Fibroblast of skin of abdomen (primary cell): ENCODE measurements at regions not wholly inside any gene's neighbourhood (a gene's known extent, or its start where the extent isn't known, plus 50 kb on each side); places are given as distances from the start of the nearest gene placed in this dataset.
A peak's percentile ranks its signal among the peaks of the same experiment; 100 is the strongest.
"Not testable (repeated sequence)": the region's sequence is repeated elsewhere in the genome, so short reads cannot be mapped to it uniquely, and the experiment has no call there.

Source experiments
- DNase-seq: peaks from one replicate; pipeline ENCODE4 v3.0.0-alpha.2; 2013

- peak; percentile 31 for DNase-seq
These were observed 105.8 kb upstream of the SPOPL start for GRCh38 chr2:138395565-138396306.

GRCh38 chr2:138396843-138397242 is 104.7 kb upstream of the SPOPL start:
- DNase-seq: no peak

DNA sequence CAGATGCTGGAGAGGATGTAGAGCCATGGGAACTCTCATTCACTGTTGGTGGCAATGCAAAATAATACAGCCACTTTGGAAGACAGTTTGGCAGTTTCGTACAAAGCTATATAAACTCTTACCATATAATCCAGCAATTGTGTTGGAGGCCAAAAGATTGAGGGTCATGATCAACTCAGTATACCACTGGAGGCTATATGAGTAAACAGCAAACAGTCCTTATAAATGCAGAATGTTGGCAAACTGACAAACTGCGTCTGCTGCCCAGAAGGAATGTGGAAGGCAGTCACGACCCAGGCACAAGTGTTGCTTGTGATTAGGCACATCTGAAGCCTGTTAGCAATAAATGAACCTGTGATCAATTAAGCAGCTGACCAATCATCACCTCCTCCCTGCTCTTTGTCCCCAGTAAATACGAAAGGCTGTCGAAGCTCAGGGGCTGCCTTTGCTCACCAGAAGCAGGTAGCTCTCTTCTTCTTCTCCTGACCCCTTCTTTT is 98.1 kb upstream of the SPOPL start:
- DNase-seq: no peak

- DNase-seq: no peak
These were observed 87.6 kb upstream of the SPOPL start for GRCh38 chr2:138414014-138414413.

DNA sequence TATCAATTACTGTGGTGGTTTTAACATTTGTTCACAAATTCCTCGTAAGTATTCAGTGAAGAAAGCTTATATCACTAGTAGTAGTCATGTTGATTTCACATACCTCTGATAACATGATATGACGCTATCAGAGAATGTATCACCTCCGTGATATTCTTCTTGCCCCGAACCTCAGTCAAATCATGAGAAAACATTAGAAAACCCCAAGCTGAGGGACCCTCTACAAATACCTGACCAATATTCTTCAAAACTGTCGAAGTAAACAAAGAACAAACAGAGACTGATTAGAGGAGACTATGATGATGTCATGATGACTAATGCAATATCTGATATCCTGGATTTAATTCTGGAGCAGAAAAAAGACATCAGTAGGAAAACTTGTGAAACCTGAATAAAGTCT is 85.6 kb upstream of the SPOPL start:
- no peak for DNase-seq

- DNase-seq: no peak
These were observed 83.1 kb upstream of the SPOPL start for GRCh38 chr2:138418453-138418852.

- peak; percentile 24 for DNase-seq
These were observed 80.1 kb upstream of the SPOPL start for GRCh38 chr2:138421315-138421970.

DNA sequence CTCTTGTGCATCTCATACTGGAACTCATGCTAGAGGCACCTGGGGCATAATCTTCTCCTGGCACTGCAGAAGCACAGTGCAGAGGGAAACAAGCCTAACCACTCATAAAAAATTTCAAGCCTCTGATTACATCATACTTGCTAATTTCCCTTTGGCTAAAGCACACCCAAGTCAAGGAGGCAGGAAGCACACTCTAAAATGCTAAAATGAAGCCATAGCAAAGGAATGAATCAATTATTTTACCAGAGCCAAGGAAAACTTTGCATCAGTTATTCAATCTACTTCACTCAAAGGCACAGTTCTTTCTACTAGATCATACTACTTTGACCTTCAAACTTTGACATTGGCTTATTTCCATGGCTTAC is 79.6 kb upstream of the SPOPL start:
- DNase-seq: peak; percentile 85

DNA sequence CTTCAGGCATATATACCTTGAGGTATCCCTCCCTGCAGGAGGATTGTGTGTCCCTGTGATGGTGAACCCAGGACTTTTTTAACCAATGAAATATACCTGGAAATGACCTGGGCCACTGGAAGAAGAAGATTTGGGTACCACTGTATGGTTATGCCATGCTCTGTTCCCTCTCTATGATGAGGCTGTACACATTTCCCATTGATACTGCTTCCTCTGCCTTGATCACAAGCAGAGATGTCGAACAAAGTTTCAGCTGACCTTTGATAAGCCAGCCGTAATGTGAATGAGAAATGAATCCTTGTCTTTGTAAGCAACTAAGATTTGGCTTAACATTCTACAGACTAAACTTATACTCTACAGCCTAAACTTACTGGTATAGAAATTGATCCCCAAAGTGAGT is 78.4 kb upstream of the SPOPL start:
- no peak for DNase-seq

- no peak for DNase-seq
These were observed 77.8 kb upstream of the SPOPL start for GRCh38 chr2:138423745-138424144.

DNA sequence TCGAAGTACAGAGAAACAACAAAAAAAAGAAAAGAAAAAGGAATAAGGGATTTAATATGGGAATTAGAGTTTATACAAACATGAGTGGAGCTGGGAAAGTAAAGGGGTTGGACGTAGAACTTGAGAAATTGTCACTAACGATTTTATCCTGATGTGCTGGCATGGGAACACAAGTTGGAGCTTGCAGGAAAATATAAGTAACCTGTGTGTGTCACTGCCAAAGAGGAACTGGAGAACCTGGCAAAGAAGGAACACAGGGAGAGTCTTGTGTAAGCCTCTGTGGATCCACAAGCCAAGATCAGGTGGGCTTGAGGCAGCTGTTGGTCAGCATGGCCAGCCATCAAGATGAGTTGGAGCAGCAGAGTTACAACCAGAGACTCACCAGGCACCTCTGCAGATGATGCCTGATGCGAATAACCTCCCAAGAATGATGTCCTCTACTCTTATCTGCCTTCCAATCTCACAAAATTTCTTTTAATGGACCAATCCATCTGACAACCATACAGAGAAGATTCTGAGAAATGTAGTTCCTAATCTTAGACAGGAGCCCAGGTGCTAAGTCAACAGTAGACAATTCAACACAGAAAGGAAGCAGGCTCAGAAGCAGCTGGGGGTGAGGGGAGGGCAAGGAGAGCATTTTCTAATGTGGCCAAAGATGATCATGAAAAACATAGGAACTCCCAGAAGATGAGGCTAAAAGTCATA is 77.0 kb upstream of the SPOPL start:
- no peak for DNase-seq

DNA sequence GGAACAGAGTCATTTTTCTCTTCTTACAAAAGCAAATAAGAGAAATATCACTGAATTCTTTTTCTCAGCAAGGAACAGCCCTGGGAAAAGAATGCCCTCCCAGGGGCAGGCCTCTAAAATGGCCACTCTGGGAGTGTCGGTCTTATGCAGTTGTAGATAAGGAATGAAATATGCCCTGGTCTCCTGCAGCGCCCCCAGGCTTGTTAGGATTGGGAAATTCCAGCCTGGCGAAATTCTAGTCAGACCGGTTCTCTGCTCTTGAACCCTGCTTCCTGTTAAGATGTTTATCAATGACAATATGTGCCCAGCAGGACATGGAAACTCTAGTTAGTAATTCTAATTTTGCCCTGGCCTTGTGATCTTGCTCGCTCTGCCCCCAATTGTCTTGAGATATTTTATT is 75.5 kb upstream of the SPOPL start:
- not testable (repeated sequence) for DNase-seq

GRCh38 chr2:138428710-138429440 is 72.7 kb upstream of the SPOPL start:
- DNase-seq: no peak

- DNase-seq: no peak
These were observed 71.4 kb upstream of the SPOPL start for GRCh38 chr2:138430181-138430580.

DNA sequence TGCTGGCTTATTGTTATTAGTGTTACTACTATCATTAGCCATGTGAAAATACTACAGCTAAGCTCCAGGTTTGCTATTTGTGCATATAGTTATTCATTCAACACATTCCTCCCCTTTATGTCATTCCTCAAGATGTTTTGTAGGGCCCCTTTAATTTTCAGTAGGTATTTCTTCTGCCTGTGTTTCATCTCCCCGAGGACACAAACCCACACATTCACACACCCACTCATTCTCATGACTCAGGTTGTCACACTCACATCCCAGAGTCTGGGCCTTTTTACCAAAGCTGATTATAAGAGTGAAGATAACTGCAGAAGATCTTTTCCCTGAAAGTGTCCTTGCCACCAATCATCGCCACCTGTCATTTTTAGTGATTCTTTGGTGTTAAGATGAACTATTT is 68.6 kb upstream of the SPOPL start:
- peak; percentile 22 for DNase-seq

GRCh38 chr2:138433995-138434951 is 67.3 kb upstream of the SPOPL start:
- DNase-seq: no peak

DNA sequence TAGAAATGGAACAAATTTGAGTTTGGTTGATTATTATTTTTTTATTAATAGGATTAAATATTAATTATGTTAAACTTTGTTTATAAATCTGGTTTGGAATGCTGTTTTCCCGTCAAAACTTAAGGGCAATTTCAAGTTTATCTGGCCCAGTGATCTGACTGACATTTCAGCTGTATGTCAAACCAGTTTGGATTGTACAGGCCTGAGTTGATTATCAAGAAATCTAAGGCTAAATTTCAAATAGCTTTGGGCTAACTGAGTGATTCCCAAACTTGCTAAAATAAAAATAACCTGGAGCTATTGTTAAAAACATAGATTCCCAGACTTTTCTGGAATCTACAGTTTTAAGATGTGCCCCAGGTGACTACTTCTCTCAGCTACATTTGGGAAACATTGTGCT is 65.9 kb upstream of the SPOPL start:
- no peak for DNase-seq

DNA sequence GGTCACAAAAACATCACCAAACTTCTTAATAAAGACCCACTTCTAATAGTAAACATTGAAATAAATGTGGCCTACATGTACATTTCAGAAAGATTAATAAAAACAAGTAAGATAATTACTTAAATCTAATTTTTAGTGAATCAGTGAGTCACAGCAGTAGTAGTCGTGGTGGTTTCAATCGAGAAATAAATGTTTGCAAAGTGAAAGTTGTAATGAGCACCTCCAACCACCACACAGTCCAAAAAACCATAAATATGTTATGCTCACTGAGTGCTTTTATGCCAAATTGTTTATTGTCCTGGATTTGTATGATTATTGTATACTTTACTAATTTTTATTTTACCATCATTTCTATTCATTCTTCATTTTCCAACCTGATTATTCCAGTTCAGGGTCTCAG is 61.8 kb upstream of the SPOPL start:
- no peak for DNase-seq

GRCh38 chr2:138440759-138441158 is 60.8 kb upstream of the SPOPL start:
- DNase-seq: no peak

DNA sequence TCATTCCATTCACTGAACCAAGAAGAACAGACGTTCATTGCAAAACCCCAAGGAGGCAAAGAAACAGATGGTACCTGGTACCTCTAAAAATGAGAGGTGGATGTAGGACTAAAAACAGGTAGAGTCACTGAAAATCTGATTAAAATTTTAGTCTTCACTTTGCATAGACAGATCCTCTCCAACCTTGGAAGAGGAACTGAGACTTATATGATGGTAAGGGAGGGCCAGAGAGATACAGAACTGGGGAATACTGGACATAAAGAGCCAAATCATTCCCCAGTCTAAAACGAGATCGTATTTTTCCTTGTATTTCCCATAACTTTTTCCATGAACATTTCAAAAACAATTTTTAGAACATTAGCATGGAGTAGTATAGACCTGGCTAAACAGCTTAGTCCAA is 59.7 kb upstream of the SPOPL start:
- no peak for DNase-seq

DNA sequence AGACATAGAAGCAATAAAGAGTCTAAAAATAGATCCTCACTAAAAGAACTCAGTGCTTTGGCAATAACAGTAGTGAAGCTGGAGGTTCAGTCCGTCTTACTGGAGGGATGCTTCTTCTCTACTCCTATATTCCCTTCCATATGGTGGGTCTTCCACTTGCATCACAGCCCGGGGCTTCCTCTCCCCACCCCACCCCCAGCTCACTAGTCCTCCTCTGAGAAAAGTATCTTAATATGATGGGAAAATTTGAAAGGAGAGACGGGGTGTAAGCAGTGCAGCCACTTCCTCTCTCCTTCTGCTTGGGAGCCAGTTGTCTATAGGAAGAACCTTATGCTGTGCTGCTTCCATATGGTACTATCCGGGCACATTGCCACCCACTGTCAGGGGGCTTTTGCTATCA is 57.2 kb upstream of the SPOPL start:
- DNase-seq: no peak

GRCh38 chr2:138445227-138445626 is 56.3 kb upstream of the SPOPL start:
- DNase-seq: peak; percentile 6
